COR-L47 (cell line): ENCODE measurements at regions not wholly inside any gene's neighbourhood (a gene's known extent, or its start where the extent isn't known, plus 50 kb on each side); places are given as distances from the start of the nearest gene placed in this dataset.
"Not testable (repeated sequence)": the region's sequence is repeated elsewhere in the genome, so short reads cannot be mapped to it uniquely, and the experiment has no call there.

Experiments used
- DNase-seq: peaks from one replicate; lab custom pipeline; 2025; lab: John Stamatoyannopoulos, UW

DNA sequence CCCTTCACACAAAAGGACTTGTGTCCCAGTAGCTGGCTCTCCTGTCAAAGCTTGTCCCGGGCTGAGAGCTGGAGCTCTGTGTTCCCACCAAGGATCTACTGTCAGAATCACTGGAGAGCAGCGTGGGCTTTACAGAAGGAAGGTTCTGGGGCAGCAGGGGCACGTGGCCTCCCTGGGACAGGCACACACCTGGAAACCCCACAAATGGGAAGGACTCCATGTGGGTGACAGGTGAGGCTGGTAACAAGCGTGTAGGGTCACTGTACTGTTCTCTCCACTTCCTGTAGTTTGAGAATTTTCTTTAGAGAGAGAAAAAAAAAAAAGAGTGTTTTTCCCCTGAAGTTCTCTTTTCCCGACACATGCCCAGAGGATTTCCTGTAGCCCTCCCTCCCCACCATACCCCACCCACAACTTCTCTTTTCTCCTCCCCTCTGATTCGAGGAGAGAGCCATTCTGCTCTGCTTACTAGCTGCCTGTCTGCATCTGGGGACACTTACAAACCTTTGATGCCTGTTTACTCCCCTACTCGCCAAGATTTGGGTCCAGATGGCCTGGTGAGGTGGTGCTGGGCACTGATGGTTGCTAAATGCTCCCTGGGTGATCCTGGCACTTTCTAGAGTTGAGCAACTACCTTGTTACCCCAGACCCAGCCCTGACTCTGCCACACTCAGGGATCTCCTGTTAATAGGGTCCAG lies 84.1 kb upstream of the SIRPA start:
- DNase-seq = no peak

GRCh38 chr20:1810572-1810925 lies 84.7 kb upstream of the SIRPA start:
- DNase-seq = no peak

- DNase-seq = no peak
These were observed 85.3 kb upstream of the SIRPA start for GRCh38 chr20:1809611-1810510.

DNA sequence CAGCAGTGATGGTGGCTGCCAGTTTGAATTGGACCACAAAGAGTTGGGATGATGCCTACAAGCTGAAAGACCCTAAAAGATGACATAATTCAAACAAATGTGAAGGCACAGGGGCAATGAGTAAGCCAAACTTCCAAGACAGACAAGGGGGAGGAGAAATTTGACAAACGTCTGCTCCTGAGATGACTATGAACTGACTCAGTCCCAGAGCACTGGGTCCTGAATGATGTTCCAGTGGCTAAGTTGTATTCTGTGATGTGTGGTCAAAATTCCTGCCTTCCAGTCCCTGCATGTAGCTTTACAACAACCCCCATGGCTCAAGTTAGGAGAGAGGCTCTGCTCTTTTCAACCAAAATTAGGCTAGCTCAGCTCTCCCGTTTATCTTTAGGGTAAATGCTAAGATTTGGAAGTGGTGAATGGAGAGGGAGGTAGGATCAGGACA lies 86.1 kb upstream of the SIRPA start:
- no peak for DNase-seq

- no peak for DNase-seq
These were observed 87.1 kb upstream of the SIRPA start for GRCh38 chr20:1808101-1808500.

DNA sequence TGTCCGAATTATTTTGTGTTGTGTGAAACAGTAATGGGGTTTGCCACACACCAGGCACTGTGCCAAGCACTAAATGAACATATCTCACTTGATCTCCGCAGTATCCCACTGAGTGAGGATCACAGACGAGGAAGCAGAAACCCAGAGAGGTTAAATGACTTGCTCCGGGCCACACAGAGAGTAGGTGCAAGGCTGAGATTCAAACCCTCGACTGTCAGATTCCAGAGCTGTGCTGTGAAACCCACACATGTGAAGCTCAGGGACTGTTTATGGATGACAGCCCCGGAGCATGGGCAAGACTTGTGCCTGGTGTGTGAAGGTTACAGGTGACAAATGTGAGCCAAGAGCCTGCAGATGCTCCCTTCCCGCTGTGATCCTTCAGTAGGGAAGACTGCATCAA lies 87.8 kb upstream of the SIRPA start:
- DNase-seq = no peak

GRCh38 chr20:1806456-1806855 lies 88.8 kb upstream of the SIRPA start:
- no peak for DNase-seq

DNA sequence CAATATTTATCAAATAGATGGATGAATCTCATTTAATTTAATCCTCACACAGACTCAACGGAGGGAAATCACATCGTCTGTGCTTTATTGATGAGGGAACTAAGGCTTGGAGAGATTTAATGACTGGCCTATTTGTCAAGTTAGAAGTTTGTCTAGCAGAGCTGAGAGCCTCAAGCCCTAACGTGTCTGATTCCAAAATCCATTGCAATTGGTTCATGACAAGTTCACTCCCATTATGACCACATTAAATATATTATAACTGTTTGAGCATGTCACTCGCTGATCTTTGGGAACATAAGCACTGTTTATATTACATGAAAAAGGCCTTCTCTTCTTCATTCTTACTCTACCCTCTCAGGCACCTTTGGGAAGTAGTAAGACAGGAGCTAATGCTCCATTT lies 89.4 kb upstream of the SIRPA start:
- DNase-seq = no peak

DNA sequence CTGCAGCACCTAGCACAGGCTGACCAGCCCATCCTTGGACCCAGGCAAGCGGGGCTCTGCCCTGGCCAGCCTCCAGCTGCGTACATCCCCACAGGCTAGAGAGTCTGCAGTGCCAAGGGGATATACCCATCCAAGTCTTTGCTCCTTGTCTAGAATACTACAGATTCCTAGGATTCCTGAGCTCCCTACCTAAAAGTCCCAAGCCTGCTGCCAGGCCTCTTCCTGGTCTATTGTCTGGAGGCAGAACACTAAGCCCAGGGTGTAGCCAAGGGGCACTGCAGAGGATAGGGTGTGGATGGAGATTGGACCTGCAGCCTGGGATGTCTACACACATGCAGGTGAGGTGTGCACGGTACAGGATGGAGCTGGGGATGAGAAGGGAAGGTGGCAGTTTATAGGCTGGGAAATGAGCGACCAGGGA lies 90.0 kb upstream of the SIRPA start:
- DNase-seq = no peak

DNA sequence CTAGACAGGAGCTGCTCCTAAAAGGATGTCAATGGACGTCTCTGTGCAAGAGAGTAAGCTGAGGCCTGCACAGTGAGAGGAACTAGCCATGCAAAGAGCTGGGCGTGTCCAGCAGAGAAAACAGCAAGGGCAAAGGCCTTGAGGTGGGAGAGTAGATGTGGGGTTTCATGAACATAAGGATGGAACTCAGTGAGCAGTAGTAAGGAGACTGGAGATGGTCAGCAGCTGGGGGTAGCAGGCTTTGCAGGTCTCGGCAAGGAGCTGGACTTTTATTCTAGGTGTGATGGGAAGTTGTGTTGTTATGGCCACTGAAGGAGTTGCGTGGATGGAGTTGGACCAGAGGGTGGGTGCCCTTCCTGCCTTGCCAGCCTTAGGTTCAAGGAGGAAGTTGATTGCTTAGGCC lies 90.7 kb upstream of the SIRPA start:
- DNase-seq = no peak

- DNase-seq = no peak
These were observed 91.2 kb upstream of the SIRPA start for GRCh38 chr20:1803932-1804501.

DNA sequence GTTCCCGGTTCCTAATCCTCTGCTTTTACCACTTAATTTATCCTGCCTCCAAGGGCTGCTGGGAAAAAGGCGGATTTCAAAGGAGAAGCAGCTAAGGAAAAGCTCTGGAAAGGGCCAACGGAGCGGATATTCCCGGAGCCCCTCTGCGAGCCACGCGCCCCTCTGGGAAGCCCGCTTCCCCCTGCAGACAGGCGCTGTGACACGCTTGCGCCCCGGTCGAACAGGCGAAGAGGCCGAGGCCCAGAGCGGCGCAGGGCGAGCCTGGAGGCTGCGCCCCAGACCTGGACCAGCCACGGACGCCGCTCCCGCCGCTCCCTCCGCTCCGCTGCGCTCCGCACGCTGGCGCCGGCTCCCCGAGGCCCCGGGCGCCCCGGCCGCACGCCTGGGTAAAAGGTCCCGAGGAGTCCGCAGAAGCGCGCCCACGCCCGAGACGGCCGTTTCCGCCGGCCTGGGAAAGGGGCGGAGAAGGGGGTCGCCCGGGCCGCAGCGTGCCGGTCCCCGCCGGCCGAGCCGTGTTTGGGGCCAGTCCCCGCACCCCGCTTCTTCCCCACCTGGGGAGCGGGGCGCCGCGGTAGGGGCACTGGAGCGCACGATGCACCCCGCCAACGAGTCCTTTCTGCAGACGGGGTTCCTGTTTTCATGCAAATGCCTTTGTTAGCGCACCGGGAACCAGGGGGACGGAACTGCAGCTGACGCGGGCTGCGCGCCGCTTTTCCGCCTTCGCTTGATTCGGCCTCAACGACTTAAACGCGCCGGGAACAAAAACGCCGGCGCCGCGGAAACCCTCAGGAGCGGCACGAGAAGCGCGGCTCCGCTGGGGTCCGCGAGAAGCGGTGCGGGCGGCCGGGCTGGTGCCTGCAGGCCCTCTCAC lies 91.9 kb upstream of the SIRPA start:
- no peak for DNase-seq

DNA sequence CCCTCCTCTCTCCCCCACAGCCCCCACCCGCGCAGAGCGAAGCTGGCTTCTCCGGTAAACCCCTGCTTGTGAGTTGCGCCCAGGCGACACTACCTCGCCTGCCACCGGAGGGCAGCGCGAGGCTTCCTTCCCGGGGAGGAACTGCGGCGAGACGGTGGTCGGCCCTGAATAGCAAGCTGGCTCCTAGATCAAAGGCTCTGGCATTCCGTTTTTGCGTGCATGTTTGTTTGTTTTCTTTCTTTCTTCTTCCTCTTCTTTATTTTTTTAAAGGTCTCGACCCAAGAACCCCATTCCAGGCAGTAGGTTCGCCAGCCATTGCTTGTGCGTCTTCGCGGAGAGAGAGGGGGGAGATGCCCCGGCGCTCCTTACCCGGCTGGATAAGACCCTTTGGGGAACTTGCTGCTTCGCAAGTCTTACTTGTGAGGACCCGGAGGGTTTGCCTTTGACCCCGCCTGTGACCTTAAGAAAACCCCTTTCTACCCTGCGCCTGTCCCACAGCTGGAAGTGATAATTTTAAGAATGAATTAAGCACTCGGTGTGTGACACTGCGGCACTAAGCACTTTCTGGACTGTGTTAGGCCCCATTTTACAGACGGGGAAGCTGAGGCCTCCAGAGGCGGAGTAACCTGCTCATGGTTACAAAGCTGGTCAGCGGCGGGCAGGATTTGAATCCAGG lies 92.7 kb upstream of the SIRPA start:
- DNase-seq = peak; percentile 12

DNA sequence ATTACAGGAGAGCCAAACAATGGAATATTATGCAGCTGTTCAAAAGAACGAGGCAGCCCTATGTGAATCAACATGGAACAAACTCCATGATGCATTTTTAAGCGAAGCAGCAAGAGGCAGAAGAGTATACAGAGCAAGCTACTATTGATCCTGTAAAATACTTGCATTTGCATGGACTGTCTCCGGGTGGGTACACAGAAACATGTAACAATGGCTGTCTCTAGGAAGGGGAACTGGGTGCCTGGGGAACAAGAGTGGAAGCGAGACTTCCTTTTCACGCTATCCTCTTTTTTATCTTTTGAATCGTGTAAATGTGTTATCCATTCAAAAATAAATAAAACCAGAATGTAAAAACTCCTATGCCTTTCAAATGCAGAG lies 93.3 kb upstream of the SIRPA start:
- no peak for DNase-seq

GRCh38 chr20:1801225-1801928 lies 93.8 kb upstream of the SIRPA start:
- DNase-seq = no peak

GRCh38 chr20:1800777-1801176 lies 94.4 kb upstream of the SIRPA start:
- no peak for DNase-seq

- DNase-seq = no peak
These were observed 95.0 kb upstream of the SIRPA start for GRCh38 chr20:1800180-1800579.

- DNase-seq = not testable (repeated sequence)
These were observed 95.5 kb upstream of the SIRPA start for GRCh38 chr20:1799746-1800145.

DNA sequence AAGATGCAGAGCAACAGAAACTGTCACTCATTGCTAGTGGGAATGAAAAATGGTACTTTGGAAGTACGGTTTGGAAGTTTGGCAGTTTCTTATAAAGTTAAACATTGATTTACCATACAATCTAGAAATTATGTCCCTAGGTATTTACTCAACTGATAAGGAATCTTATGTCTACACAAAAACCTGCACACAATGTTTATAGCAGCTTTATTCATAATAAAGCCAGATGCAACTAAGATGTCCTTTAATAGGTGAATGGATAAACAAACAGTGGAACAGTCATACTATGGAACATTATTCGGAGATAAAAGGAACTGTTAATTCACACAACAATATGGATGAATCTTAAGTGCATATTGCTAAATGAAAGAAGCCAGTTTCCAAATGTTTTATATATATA lies 96.2 kb upstream of the SIRPA start:
- no peak for DNase-seq

DNA sequence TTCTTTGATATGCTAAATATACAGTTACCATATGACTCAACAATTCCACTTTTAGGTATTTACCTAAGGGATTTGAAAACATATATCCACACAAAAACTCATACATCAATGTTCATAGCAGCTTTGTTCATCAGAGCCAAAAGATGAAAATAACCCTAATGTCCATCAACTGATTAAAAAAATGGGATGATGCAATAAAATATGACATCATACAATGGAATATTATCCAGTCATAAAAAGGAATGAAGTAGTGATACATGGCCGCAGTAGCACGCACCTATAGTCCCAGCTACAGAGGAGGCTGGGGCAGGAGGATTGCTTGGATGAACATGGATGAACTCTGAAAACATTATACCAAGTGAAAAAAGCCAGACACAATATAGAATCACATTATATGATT lies 101.4 kb upstream of the SIRPA start:
- no peak for DNase-seq

GRCh38 chr20:1792274-1792673 lies 102.9 kb upstream of the SIRPA start:
- DNase-seq = no peak
